HepG2 (cell line): ENCODE measurements at regions not wholly inside any gene's neighbourhood (a gene's known extent, or its start where the extent isn't known, plus 50 kb on each side); places are given as distances from the start of the nearest gene placed in this dataset.

ENCODE experiments used
- ATAC-seq: fragments of 200-7000 bp; cut with Tn5 transposase; 3 replicates; pipeline ENCODE4 v1.9.1; 2020; ENCODE audit warnings: mild to moderate bottlenecking, moderate library complexity
- BruUV-seq: library from RNA; stranded (reverse); fragments of 400-500 nt; replicated peaks from 2 replicates; lab custom pipeline; 2021; lab: Mats Ljungman, UMichigan
- CTCF ChIA-PET: fragments of 300-600 bp; formaldehyde crosslinking; extraction: SDS; loops from one replicate; lab custom pipeline; 2021; ENCODE audit warnings: low total read pairs, inconsistent platforms, low intra/inter-chr PET ratio; lab: Yijun Ruan, JAX
- POLR2A ChIA-PET: fragments of 350-600 bp; sonication (Branson Sonifier 250); formaldehyde crosslinking; loops from one replicate; lab custom pipeline; 2020; ENCODE audit warnings: antibody characterized with exemption, inconsistent platforms; lab: Yijun Ruan, JAX
- DNase-seq: peaks from one replicate; pipeline ENCODE4 v3.0.0-alpha.2; 2015; ENCODE audit warnings: low spot score
- FAIRE-seq: peaks from 3 replicates; lab custom pipeline; 2011; peaks lifted over from hg19 to GRCh38; lab: Jason Lieb, UNC
- H2AFZ ChIP-seq: one replicate; pipeline ENCODE4 v1.6.1; 2011; ENCODE audit warnings: low read length, inconsistent platforms
- H3K27ac ChIP-seq: fragments of 300-600 bp; 3 replicates; pipeline ENCODE4 v1.8.0; 2011; ENCODE audit warnings: mixed run types, mild to moderate bottlenecking, mixed read lengths, low read length, inconsistent platforms; ENCODE audit not compliant: insufficient read depth; ENCODE audit errors: extremely low read length
- H3K27me3 ChIP-seq, 2 experiments: fragments of 200-600 bp in 1 of 2; 2 replicates in 1 of 2; 3 replicates in 1 of 2; pipeline versions ENCODE4 v1.6.0 to v1.8.0; 2011; ENCODE audit warnings: low read length in 2 of 2, mild to moderate bottlenecking in 2 of 2, moderate library complexity in 2 of 2, inconsistent platforms in 1 of 2; ENCODE audit not compliant: insufficient read depth in 2 of 2, control insufficient read depth in 1 of 2
- H3K36me3 ChIP-seq, 2 experiments: fragments of 200-600 bp in 1 of 2; replicated peaks in 1 of 2; 2 replicates in 1 of 2; 3 replicates in 1 of 2; pipeline versions ENCODE4 v1.5.1 to v1.8.0; 2011; ENCODE audit warnings: low read length in 2 of 2, inconsistent platforms in 1 of 2; ENCODE audit not compliant: insufficient read depth in 2 of 2, control insufficient read depth in 1 of 2
- H3K4me1 ChIP-seq: 2 replicates; pipeline ENCODE4 v1.5.1; 2012; ENCODE audit warnings: low read length, inconsistent platforms; ENCODE audit not compliant: insufficient read depth
- H3K4me2 ChIP-seq: 2 replicates; pipeline ENCODE4 v1.6.0; 2011; ENCODE audit warnings: low read depth, low read length, inconsistent platforms
- H3K4me3 ChIP-seq, 3 experiments: fragments of 200-600 bp in 1 of 3; sonication (generic), shearing (Covaris generic) in 1 of 3; replicated peaks in 1 of 3; 2 replicates each; pipeline ENCODE4 v1.5.1; 2011 to 2016; ENCODE audit warnings: low read length in 3 of 3, inconsistent platforms in 2 of 3, low read depth in 2 of 3, mild to moderate bottlenecking in 2 of 3, control low read depth in 1 of 3, mixed read lengths in 1 of 3; ENCODE audit not compliant: insufficient read depth in 1 of 3
- H3K79me2 ChIP-seq: one replicate; pipeline ENCODE4 v1.6.1; 2011; ENCODE audit warnings: low read length, inconsistent platforms; ENCODE audit not compliant: insufficient read depth
- H3K9ac ChIP-seq: 2 replicates; pipeline ENCODE4 v1.6.0; 2011; ENCODE audit warnings: mild to moderate bottlenecking, low read depth, low read length, inconsistent platforms; ENCODE audit not compliant: insufficient read depth
- H3K9me3 ChIP-seq: 2 replicates; pipeline ENCODE4 v1.5.1; 2012; ENCODE audit warnings: mild to moderate bottlenecking, low read length
- H4K20me1 ChIP-seq: 2 replicates; pipeline ENCODE4 v1.6.0; 2011; ENCODE audit warnings: inconsistent platforms, mild to moderate bottlenecking, low read length, moderate library complexity; ENCODE audit not compliant: insufficient read depth
- FLYWCH1 ChIP-seq: sonication (generic); formaldehyde crosslinking; IDR thresholded peaks from 2 replicates; pipeline ENCODE4 v1.8.1; 2023; ENCODE audit warnings: mild to moderate bottlenecking, missing genetic modification reagents
- JARID2 ChIP-seq: sonication (generic); formaldehyde crosslinking; IDR thresholded peaks from 2 replicates; pipeline ENCODE4 v1.8.1; 2023; ENCODE audit warnings: missing genetic modification reagents, inconsistent platforms; ENCODE audit not compliant: insufficient replicate concordance
- SP4 ChIP-seq: sonication (generic); formaldehyde crosslinking; IDR thresholded peaks from 2 replicates; pipeline ENCODE4 v1.8.1; 2023; ENCODE audit warnings: mild to moderate bottlenecking, missing genetic modification reagents
- TAF1 ChIP-seq: sonication (generic); formaldehyde crosslinking; IDR thresholded peaks from 2 replicates; pipeline ENCODE4 v1.4.0; 2020; ENCODE audit warnings: missing genetic modification reagents
- ZFP36 ChIP-seq: fragments of 150-350 bp; IDR thresholded peaks from 2 replicates; pipeline ENCODE4 v1.6.1; 2018; ENCODE audit warnings: borderline replicate concordance, low read length, low read depth; ENCODE audit not compliant: partially characterized antibody
- ZNF446 ChIP-seq: sonication (generic); formaldehyde crosslinking; IDR thresholded peaks from 2 replicates; pipeline ENCODE4 v1.5.0; 2020; ENCODE audit warnings: mild to moderate bottlenecking, missing genetic modification reagents
- ZNF501 ChIP-seq: sonication (generic); formaldehyde crosslinking; IDR thresholded peaks from 2 replicates; pipeline ENCODE4 v1.5.1; 2020; ENCODE audit warnings: mild to moderate bottlenecking, moderate library complexity, missing genetic modification reagents
- WGBS: methylation state at CpG from one replicate; pipeline ENCODE4 v1.1.6; 2017; ENCODE audit warnings: low lambda C conversion rate; 5-methylcytosine and 5-hydroxymethylcytosine counted together
- in situ Hi-C: cut with HindIII; loops from 2 replicates; pipeline ENCODE4 v1.10.0; 2017; ENCODE audit warnings: low pct_unique_long_range_greater_than_20kb; ENCODE audit not compliant: extremely low pct_ligation_motif_present
- intact Hi-C: fragments of 100-400 bp; cut with micrococcal nuclease; formaldehyde crosslinking; loops from one replicate; pipeline ENCODE4 v1.10.0; 2022; ENCODE audit not compliant: unreplicated experiment
- TF ChIP-seq, protein P1 (sequence below), 2 experiments: sonication (generic) in 1 of 2; formaldehyde crosslinking in 1 of 2; IDR thresholded peaks; 2 replicates each; pipeline versions ENCODE4 v1.4.0 to v1.6.1; 2016 to 2020; ENCODE audit warnings: borderline replicate concordance in 1 of 2, low read depth in 1 of 2, mild to moderate bottlenecking in 1 of 2, missing genetic modification reagents in 1 of 2
- TF ChIP-seq, protein P2 (sequence below): sonication (generic); formaldehyde crosslinking; conservative IDR thresholded peaks from 2 replicates; pipeline ENCODE4 v1.8.0; 2022; ENCODE audit warnings: low read depth, missing genetic modification reagents
- TF ChIP-seq, protein P3 (sequence below): sonication (generic); formaldehyde crosslinking; IDR thresholded peaks from 2 replicates; pipeline ENCODE4 v1.4.0; 2020; ENCODE audit warnings: mild to moderate bottlenecking, missing genetic modification reagents, borderline replicate concordance
- TF ChIP-seq, protein P4 (sequence below): sonication (generic); formaldehyde crosslinking; conservative IDR thresholded peaks from 2 replicates; pipeline ENCODE4 v1.8.1; 2023; ENCODE audit warnings: missing genetic modification reagents

DNA sequence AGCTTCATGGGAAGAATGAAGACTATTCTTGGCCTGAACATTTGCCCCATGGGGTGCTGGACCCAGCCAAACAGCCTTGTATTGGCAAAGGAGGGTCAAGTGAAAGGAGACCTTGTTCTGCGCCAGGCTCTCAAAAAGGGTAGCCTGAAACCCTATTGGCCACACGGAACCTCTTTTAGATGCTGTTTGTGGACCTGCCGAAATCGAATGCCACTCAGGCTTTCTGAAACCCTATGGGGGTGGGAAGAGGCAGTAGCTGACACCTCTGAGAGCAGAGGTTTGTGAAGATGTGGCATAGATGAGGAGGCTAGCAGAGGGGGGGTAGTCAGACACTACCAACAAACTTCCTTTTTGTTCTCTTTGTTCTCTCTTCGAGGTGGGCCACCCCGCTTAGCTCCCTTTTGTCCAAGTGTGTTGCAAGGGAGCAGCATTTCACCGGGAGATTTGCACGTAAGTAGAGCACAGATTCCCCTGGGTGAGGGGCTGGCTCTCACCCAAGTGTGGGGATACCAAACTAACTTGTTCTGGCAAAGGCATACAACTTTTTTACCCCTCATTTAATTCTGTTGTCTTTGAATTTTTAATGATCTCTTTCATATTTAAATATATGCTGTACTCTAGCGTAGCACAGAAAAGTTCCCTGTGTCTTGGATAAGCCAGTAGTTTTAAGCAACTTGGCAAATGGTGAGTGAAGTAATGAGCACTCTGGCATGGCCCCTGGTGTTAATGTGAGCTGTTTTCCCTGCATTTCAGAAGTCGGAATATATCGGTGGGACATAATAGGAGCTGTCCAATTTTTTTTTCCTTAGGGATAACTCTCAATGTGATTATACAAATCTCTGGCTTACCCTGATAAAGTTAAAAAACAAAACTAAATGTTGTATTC lies 107.7 kb downstream of the SEPTIN7 start:
- TF ChIP-seq FLYWCH1 (no peak), ZNF501 (CRISPR knock-in tag) (no peak), TAF1 (CRISPR knock-in tag) (no peak), SP4 (CRISPR knock-in tag) (no peak), ZFP36 (no peak), ZNF446 (CRISPR knock-in tag) (no peak), JARID2 (no peak)
- TF ChIP-seq, protein P1, sequence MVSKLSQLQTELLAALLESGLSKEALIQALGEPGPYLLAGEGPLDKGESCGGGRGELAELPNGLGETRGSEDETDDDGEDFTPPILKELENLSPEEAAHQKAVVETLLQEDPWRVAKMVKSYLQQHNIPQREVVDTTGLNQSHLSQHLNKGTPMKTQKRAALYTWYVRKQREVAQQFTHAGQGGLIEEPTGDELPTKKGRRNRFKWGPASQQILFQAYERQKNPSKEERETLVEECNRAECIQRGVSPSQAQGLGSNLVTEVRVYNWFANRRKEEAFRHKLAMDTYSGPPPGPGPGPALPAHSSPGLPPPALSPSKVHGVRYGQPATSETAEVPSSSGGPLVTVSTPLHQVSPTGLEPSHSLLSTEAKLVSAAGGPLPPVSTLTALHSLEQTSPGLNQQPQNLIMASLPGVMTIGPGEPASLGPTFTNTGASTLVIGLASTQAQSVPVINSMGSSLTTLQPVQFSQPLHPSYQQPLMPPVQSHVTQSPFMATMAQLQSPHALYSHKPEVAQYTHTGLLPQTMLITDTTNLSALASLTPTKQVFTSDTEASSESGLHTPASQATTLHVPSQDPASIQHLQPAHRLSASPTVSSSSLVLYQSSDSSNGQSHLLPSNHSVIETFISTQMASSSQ (IDR thresholded peaks at IDR 0.05; ENCODE audit: low read depth): no peak
- TF ChIP-seq, protein P1 (CRISPR knock-in tag; IDR thresholded peaks at IDR 0.05; ENCODE audit: borderline replicate concordance): no peak
- TF ChIP-seq, protein P2, sequence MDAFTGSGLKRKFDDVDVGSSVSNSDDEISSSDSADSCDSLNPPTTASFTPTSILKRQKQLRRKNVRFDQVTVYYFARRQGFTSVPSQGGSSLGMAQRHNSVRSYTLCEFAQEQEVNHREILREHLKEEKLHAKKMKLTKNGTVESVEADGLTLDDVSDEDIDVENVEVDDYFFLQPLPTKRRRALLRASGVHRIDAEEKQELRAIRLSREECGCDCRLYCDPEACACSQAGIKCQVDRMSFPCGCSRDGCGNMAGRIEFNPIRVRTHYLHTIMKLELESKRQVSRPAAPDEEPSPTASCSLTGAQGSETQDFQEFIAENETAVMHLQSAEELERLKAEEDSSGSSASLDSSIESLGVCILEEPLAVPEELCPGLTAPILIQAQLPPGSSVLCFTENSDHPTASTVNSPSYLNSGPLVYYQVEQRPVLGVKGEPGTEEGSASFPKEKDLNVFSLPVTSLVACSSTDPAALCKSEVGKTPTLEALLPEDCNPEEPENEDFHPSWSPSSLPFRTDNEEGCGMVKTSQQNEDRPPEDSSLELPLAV (CRISPR knock-in tag): no peak
- TF ChIP-seq, protein P3, sequence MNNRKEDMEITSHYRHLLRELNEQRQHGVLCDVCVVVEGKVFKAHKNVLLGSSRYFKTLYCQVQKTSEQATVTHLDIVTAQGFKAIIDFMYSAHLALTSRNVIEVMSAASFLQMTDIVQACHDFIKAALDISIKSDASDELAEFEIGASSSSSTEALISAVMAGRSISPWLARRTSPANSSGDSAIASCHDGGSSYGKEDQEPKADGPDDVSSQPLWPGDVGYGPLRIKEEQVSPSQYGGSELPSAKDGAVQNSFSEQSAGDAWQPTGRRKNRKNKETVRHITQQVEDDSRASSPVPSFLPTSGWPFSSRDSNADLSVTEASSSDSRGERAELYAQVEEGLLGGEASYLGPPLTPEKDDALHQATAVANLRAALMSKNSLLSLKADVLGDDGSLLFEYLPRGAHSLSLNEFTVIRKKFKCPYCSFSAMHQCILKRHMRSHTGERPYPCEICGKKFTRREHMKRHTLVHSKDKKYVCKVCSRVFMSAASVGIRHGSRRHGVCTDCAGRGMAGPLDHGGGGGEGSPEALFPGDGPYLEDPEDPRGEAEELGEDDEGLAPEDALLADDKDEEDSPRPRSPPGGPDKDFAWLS (CRISPR knock-in tag): no peak
- TF ChIP-seq, protein P4, sequence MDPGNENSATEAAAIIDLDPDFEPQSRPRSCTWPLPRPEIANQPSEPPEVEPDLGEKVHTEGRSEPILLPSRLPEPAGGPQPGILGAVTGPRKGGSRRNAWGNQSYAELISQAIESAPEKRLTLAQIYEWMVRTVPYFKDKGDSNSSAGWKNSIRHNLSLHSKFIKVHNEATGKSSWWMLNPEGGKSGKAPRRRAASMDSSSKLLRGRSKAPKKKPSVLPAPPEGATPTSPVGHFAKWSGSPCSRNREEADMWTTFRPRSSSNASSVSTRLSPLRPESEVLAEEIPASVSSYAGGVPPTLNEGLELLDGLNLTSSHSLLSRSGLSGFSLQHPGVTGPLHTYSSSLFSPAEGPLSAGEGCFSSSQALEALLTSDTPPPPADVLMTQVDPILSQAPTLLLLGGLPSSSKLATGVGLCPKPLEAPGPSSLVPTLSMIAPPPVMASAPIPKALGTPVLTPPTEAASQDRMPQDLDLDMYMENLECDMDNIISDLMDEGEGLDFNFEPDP (CRISPR knock-in tag): no peak
- POLR2A ChIA-PET: no interaction called here
- no peaks in the 10 kb centered on the region for H3K4me1 ChIP-seq
- ATAC-seq (no peak), FAIRE-seq (no peak), DNase-seq (no peak)
- H3K9ac ChIP-seq: no peak overlapping the region
- H3K4me3 ChIP-seq: no peak overlapping the region
- WGBS: 58% methylated on average over 11 of the region's 11 CpGs
- no peak overlapping the region for H3K4me2 ChIP-seq
- no peaks in the 10 kb centered on the region for H3K27me3 ChIP-seq
- H4K20me1 ChIP-seq: no peaks in the 10 kb centered on the region
- in situ Hi-C loops: loop anchor here (5.0 kb wide), 1 partner anchor 196 kb away; no protein-coding TSS in a partner anchor
- no peaks in the 10 kb centered on the region for H3K9me3 ChIP-seq
- no TSS peak for BruUV-seq
- H3K79me2 ChIP-seq: no peaks in the 10 kb centered on the region
- H3K36me3 ChIP-seq: 0 out of 5 replicates have a peak, but pooled peaks cover 0 to 8% of the 10 kb centered on the region in 2 experiments
- H2AFZ ChIP-seq: no peak overlapping the region
- CTCF ChIA-PET: no interaction called here
- no peak overlapping the region for H3K27ac ChIP-seq
- intact Hi-C loops: loop anchor here (10.0 kb wide), 2 partner anchors 284 to 484 kb away; no protein-coding TSS in a partner anchor
